Bronchial epithelial cell (primary cell): ENCODE measurements at regions not wholly inside any gene's neighbourhood (a gene's known extent, or its start where the extent isn't known, plus 50 kb on each side); places are given as distances from the start of the nearest gene placed in this dataset.
A peak's percentile ranks its signal among the peaks of the same experiment; 100 is the strongest.

Experiments used
- DNase-seq: peaks from one replicate; pipeline ENCODE4 v3.0.0-alpha.2; 2010; ENCODE audit warnings: low read depth
- FAIRE-seq: peaks from 2 replicates; lab custom pipeline; 2011; peaks lifted over from hg19 to GRCh38; lab: Jason Lieb, UNC
- H3K27me3 ChIP-seq: 2 replicates; pipeline ENCODE4 v1.5.1; 2011; ENCODE audit warnings: low read length; ENCODE audit not compliant: control insufficient read depth, insufficient read depth
- H3K36me3 ChIP-seq: 2 replicates; pipeline ENCODE4 v1.5.1; 2011; ENCODE audit warnings: low read length; ENCODE audit not compliant: control insufficient read depth, insufficient read depth
- H3K4me3 ChIP-seq: 2 replicates; pipeline ENCODE4 v1.5.1; 2011; ENCODE audit warnings: mild to moderate bottlenecking, low read depth, low read length, control low read depth
- TF ChIP-seq, protein P1 (sequence below): IDR thresholded peaks from 2 replicates; pipeline ENCODE4 v1.5.1; 2011; ENCODE audit warnings: mild to moderate bottlenecking, moderate library complexity, low read length, control low read depth, inconsistent platforms; ENCODE audit not compliant: insufficient read depth, severe bottlenecking

- DNase-seq (no peak), FAIRE-seq (no peak)
- no peaks in the 10 kb centered on the region for H3K36me3 ChIP-seq
- TF ChIP-seq, protein P1, sequence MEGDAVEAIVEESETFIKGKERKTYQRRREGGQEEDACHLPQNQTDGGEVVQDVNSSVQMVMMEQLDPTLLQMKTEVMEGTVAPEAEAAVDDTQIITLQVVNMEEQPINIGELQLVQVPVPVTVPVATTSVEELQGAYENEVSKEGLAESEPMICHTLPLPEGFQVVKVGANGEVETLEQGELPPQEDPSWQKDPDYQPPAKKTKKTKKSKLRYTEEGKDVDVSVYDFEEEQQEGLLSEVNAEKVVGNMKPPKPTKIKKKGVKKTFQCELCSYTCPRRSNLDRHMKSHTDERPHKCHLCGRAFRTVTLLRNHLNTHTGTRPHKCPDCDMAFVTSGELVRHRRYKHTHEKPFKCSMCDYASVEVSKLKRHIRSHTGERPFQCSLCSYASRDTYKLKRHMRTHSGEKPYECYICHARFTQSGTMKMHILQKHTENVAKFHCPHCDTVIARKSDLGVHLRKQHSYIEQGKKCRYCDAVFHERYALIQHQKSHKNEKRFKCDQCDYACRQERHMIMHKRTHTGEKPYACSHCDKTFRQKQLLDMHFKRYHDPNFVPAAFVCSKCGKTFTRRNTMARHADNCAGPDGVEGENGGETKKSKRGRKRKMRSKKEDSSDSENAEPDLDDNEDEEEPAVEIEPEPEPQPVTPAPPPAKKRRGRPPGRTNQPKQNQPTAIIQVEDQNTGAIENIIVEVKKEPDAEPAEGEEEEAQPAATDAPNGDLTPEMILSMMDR = no peak
- no peaks in the 10 kb centered on the region for H3K27me3 ChIP-seq
- no peak overlapping the region for H3K4me3 ChIP-seq
Observed at GRCh38 chr12:127120851-127121250, 1146.1 kb upstream of the TMEM132C start.

DNA sequence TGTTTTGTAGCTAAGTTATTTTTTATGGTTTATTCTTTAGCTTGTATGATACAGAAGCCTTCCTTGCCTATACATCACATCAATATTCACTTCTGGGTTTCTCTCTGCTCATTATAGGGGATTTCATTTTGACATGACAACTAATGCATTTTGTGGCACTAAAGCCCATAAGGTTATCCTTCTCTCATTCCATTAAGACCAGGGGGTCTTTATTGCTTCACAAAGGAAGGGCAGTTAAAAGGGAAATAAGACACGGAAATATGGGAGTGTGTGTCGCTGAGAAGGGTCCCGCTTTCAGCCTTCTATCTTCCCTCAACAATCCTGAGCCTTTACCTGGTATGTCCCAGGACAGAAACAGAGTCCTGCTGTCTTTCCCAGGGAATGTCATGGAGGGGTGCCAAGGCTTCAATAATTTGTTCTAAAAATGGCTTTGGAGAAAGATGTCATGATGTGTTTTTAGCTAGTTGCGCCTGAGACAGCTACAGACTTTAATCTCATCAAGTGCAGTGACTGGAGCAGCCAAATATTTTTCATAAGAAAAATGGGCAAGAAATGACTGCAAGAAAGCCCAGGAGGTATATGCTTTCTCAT is 1145.4 kb upstream of the TMEM132C start:
- FAIRE-seq (no peak), DNase-seq (no peak)
- TF ChIP-seq, protein P1 = no peak
- Histone ChIP-seq H3K36me3 (no peaks in the 10 kb centered on the region), H3K27me3 (no peaks in the 10 kb centered on the region), H3K4me3 (no peak overlapping the region)

- DNase-seq (peak; percentile 100), FAIRE-seq (peak; percentile 99)
- Histone ChIP-seq H3K4me3 (no peak overlapping the region), H3K27me3 (no peaks in the 10 kb centered on the region), H3K36me3 (no peaks in the 10 kb centered on the region)
- TF ChIP-seq, protein P1 = peak; percentile 10
Observed at GRCh38 chr12:127125607-127126259, 1141.2 kb upstream of the TMEM132C start.

DNA sequence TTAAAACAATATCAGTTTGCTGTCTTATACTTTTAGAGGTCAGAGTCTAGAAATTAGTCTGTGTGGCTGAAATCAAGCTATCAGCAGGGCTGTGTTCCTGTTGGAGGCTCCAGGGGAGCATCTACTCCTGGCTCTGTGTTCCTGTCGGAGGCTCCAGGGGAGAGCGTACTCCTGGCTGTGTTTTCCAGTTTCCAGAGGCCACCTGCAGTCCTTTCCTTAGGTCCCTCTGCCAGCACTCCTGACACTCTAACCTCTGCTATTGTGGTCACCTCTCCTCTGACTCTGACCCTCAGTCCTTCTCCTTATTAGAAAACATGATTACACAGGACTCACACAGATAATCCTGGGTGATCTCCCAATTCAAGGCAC is 1140.7 kb upstream of the TMEM132C start:
- no peak for FAIRE-seq

GRCh38 chr12:127127897-127128296 is 1139.1 kb upstream of the TMEM132C start:
- Histone ChIP-seq H3K36me3 (no peaks in the 10 kb centered on the region), H3K4me3 (no peak overlapping the region), H3K27me3 (no peaks in the 10 kb centered on the region)
- DNase-seq = no peak
- FAIRE-seq = no peak
- TF ChIP-seq, protein P1 = no peak

More for the DNA sequence above, 1140.7 kb upstream of the TMEM132C start:
- Histone ChIP-seq H3K27me3 (no peaks in the 10 kb centered on the region), H3K36me3 (no peaks in the 10 kb centered on the region), H3K4me3 (no peak overlapping the region)
- DNase-seq = no peak
- TF ChIP-seq, protein P1 = no peak
